Bronchial epithelial cell (primary cell): ENCODE measurements at regions not wholly inside any gene's neighbourhood (a gene's known extent, or its start where the extent isn't known, plus 50 kb on each side); places are given as distances from the start of the nearest gene placed in this dataset.

Experiments used
- DNase-seq: peaks from one replicate; pipeline ENCODE4 v3.0.0-alpha.2; 2010; ENCODE audit warnings: low read depth
- FAIRE-seq: peaks from 2 replicates; lab custom pipeline; 2011; peaks lifted over from hg19 to GRCh38; lab: Jason Lieb, UNC
- H3K27me3 ChIP-seq: 2 replicates; pipeline ENCODE4 v1.5.1; 2011; ENCODE audit warnings: low read length; ENCODE audit not compliant: control insufficient read depth, insufficient read depth
- H3K36me3 ChIP-seq: 2 replicates; pipeline ENCODE4 v1.5.1; 2011; ENCODE audit warnings: low read length; ENCODE audit not compliant: control insufficient read depth, insufficient read depth
- H3K4me3 ChIP-seq: 2 replicates; pipeline ENCODE4 v1.5.1; 2011; ENCODE audit warnings: mild to moderate bottlenecking, low read depth, low read length, control low read depth
- TF ChIP-seq, protein P1 (sequence below): IDR thresholded peaks from 2 replicates; pipeline ENCODE4 v1.5.1; 2011; ENCODE audit warnings: mild to moderate bottlenecking, moderate library complexity, low read length, control low read depth, inconsistent platforms; ENCODE audit not compliant: insufficient read depth, severe bottlenecking

GRCh38 chr17:55576996-55577586 is 65.8 kb upstream of the SMIM36 start:
- FAIRE-seq: no peak
- H3K4me3 ChIP-seq: no peak overlapping the region

GRCh38 chr17:55576237-55576995 is 65.2 kb upstream of the SMIM36 start:
- TF ChIP-seq, protein P1, sequence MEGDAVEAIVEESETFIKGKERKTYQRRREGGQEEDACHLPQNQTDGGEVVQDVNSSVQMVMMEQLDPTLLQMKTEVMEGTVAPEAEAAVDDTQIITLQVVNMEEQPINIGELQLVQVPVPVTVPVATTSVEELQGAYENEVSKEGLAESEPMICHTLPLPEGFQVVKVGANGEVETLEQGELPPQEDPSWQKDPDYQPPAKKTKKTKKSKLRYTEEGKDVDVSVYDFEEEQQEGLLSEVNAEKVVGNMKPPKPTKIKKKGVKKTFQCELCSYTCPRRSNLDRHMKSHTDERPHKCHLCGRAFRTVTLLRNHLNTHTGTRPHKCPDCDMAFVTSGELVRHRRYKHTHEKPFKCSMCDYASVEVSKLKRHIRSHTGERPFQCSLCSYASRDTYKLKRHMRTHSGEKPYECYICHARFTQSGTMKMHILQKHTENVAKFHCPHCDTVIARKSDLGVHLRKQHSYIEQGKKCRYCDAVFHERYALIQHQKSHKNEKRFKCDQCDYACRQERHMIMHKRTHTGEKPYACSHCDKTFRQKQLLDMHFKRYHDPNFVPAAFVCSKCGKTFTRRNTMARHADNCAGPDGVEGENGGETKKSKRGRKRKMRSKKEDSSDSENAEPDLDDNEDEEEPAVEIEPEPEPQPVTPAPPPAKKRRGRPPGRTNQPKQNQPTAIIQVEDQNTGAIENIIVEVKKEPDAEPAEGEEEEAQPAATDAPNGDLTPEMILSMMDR: no peak
- FAIRE-seq (no peak), DNase-seq (peak; percentile 75)
- H3K27me3 ChIP-seq: no peaks in the 10 kb centered on the region
- no peak overlapping the region for H3K4me3 ChIP-seq
- H3K36me3 ChIP-seq: no peaks in the 10 kb centered on the region

More at GRCh38 chr17:55576996-55577586, 65.8 kb upstream of the SMIM36 start:
- no peak for DNase-seq
- Histone ChIP-seq H3K27me3 (no peaks in the 10 kb centered on the region), H3K36me3 (no peaks in the 10 kb centered on the region)
- TF ChIP-seq, protein P1: no peak

DNA sequence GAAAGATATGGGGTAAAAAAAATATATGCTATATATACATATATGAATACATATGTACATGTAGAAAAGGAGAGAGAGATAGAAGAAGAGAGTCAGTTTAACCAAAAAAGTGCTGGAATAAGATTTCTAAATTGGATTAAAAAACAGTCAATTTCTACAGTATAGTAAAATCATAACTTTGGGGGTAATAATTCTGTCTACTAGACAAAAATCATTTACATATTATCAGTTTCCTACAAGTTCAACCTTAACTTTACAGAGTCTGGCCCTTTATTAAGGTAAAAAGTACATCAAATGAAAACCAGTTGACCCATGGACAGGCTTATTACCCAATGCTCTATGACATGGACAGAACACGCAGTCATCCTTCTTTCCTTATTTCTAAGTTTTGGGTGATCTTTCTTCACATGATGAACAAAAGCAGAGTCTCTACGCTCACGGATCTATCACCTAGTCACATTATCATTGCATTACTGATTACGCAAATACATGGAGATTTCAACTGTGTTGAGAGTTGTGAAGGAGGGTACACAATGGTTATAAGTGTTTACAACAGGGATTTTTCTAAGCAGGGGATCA is 63.9 kb upstream of the SMIM36 start:
- no peaks in the 10 kb centered on the region for H3K36me3 ChIP-seq
- no peak for FAIRE-seq
- no peak overlapping the region for H3K4me3 ChIP-seq

GRCh38 chr17:55572599-55572998 is 61.3 kb upstream of the SMIM36 start:
- no peaks in the 10 kb centered on the region for H3K36me3 ChIP-seq
- H3K27me3 ChIP-seq: no peaks in the 10 kb centered on the region
- TF ChIP-seq, protein P1: no peak
- DNase-seq (no peak), FAIRE-seq (no peak)
- H3K4me3 ChIP-seq: no peak overlapping the region

More for the DNA sequence above, 63.9 kb upstream of the SMIM36 start:
- no peaks in the 10 kb centered on the region for H3K27me3 ChIP-seq
- DNase-seq: no peak
- TF ChIP-seq, protein P1: no peak

- FAIRE-seq (no peak), DNase-seq (no peak)
- Histone ChIP-seq H3K36me3 (no peaks in the 10 kb centered on the region), H3K4me3 (no peak overlapping the region), H3K27me3 (no peaks in the 10 kb centered on the region)
- TF ChIP-seq, protein P1: no peak
These were observed 60.9 kb upstream of the SMIM36 start for GRCh38 chr17:55572139-55572538.
